Myocyte (in vitro differentiated cells): ENCODE measurements at regions not wholly inside any gene's neighbourhood (a gene's known extent, or its start where the extent isn't known, plus 50 kb on each side); places are given as distances from the start of the nearest gene placed in this dataset.

Experiments used
- DNase-seq: peaks from one replicate; pipeline ENCODE4 v3.0.0-alpha.2; 2012; ENCODE audit warnings: low read depth

GRCh38 chr2:136062066-136062837 is 55.7 kb downstream of the CXCR4 start:
- DNase-seq = no peak

DNA sequence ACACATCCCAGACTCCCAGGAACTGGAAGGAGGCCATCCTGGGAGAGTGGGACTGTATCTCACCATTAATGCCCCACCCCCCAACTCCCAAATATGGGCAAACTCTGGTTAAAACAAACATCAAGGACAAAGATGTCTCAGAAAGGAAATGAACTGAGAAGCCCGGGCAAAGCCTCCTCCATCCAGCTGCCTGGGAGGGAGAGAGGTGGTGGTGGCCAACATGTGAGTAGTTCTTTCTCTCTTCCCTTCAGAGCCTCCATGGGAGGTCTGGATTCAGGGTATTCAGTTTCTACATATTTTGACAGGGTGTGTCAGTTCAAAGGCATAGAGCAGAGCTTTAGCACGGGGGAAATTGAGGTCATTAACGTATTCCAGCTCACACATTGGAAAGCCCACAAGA is 57.5 kb downstream of the CXCR4 start:
- DNase-seq = no peak

- peak; percentile 33 for DNase-seq
Observed at GRCh38 chr2:136059036-136059472, 58.9 kb downstream of the CXCR4 start.

DNA sequence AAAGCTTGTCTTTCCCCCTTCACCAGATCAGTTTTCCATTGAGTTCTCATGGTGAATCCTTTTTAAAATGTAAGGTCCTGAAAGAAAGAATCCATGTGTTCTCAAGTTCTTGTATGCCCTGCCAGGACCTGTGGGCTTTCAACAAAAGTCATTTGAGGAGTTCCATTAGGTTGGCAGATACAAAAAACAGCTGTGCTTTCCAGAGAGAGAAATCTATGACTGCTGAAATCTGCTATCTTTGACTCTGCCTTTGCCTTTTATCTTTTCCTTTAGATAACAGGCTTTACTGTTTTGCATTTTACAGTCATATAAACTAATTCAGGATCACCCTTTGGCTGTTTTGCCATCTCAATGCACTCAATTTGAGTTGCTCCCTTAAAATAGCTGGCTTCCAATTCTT is 59.7 kb downstream of the CXCR4 start:
- DNase-seq = peak; percentile 53

DNA sequence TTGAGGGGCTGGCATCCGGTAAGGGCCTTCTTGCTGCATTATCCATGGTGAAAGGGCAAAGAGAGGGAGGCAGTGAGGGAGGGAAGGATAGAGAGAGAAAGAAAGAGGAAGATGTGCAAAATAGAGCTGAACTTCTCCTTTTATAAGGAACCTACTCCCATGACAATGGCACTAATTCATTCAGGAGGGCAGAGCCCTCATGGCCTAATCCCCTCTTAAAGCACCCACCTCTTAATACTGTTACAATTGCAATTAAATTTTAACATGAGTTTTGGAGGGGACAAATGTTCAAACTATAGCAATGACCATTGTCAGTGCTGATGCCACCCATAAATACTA is 60.2 kb downstream of the CXCR4 start:
- no peak for DNase-seq

- DNase-seq = no peak
Observed at GRCh38 chr2:136057023-136057801, 60.7 kb downstream of the CXCR4 start.

GRCh38 chr2:136055929-136056688 is 61.8 kb downstream of the CXCR4 start:
- no peak for DNase-seq

DNA sequence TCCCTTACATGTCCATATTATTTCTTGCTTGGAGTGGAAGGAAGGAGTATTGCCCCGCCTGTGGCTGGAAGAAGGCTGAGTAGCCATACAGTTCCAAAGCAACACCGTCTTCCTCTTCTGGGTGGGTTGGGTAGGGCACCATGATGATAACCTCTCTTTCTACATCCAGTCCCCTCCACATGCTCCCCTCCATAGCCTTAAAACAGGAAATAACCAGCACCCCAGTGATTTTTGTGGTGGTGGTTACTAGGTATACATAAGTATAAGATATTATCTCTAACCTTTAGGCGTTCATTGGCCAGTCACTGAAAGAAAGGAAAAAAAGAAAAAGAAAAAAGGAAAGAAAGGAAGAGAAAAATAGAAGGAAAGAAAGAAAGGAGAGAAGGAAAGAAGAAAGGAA is 63.1 kb downstream of the CXCR4 start:
- no peak for DNase-seq

DNA sequence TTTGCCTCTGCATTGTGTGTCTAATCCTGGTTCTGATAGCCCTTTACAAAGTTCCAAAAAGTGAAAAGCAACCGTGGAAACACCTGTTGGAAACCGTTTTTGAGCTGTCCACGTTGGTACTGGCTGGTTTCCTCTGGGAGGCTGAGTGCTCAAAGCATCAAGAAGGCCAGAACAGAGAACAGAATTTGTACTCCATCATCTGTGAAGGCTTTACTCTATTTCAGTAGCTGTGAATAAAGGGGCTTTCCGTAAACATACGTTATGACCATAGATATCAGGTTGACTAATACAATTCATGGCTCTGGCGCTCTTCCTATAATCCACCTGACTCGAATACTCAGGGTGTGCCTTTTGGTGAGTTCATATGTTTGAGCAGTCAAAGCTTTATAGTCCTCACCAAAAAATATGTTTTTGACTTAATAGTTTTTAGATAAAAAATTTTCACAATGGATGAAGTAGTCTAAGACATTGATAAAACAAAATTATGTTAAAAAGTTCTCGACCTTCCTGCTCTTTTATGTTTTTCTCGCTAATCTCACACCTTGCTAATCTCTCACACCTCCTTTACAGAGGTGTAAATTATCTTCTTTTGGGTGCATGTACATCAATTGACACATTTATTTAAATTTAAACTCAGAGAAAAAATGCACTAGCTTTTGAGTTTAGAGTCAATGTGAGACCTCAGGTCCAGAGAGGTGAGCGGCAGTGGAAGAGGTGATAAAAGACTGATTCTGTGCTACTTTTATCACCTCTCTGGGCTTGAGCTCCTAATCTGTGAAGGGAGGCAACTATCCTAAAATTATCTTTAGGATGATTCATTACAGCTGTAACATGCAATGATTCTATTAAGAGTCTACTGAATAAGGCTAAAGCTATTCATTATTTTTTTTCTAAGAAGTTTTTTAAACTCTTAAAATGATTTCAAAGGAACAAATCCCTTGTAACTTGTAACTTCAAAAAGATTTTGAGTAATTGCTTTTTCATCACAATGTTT is 65.3 kb downstream of the CXCR4 start:
- no peak for DNase-seq

GRCh38 chr2:136051725-136052048 is 66.3 kb upstream of the DARS1 start:
- no peak for DNase-seq

- DNase-seq = no peak
Observed at GRCh38 chr2:136051001-136051724, 65.7 kb upstream of the DARS1 start.

GRCh38 chr2:136049991-136050920 is 64.8 kb upstream of the DARS1 start:
- no peak for DNase-seq

DNA sequence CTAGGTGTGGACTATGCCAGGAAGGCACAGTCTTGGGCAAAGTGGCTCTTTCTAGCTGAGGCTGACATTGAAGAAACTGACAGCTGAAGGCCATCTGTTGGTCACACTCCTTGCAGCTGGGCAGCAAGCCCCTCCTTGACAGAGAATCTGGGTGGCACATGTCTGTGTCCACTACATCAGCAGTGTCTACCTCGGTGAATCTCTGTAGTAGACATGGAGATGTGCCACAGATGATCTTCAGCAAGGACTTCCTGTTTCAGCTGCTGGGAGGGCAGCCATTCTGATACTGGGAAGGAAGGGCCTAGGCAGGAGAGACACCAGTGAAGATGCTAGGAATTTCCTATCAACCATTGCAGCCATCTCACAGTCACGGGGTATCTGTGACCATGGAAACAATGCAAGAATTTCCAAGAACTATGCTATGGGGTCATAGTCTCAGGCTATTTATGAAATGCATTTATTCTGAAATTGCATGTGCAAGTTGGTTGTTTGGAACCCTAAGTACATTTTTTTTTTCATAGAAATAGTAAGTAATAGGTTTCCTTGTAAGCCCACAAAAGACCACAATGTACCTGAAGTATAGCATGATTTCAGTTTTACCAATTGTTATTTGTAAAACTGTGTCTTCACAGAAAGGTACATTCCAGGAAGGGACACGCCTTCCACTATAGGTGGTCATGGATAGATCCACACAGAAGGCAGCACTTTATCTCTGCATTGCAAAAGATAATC is 63.8 kb upstream of the DARS1 start:
- peak; percentile 78 for DNase-seq

GRCh38 chr2:136045835-136046570 is 60.6 kb upstream of the DARS1 start:
- no peak for DNase-seq

DNA sequence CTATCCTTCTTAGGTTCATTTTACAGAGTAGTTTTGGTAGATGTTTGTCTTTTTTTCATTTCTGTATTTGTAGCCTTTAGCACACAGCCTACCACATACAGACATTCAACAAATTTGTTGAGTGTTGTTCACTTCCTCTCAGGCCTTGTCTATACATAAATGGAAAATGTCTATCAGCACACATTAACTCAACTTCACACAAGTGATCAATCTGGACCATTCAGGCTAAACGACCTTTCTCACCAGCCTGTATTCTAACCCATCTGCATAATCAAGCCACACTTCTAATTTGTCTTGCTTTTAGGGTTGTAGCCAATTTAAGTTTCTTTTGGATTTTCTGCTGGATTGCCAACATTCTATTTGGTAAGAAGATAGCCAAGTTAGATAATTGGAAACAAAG is 59.9 kb upstream of the DARS1 start:
- no peak for DNase-seq
